HG03060 (cell line): ENCODE measurements at regions not wholly inside any gene's neighbourhood (a gene's known extent, or its start where the extent isn't known, plus 50 kb on each side); places are given as distances from the start of the nearest gene placed in this dataset.

Experiments
- ATAC-seq: cut with Tn5 transposase; IDR thresholded peaks from one replicate; pipeline ENCODE4 v1.9.1; 2021; ENCODE audit warnings: low read depth, moderate number of reproducible peaks; ENCODE audit not compliant: unreplicated experiment

- no peak for ATAC-seq
These were observed 153.8 kb upstream of the HABP2 start for GRCh38 chr10:113399065-113399464.

GRCh38 chr10:113402602-113403001 lies 150.3 kb upstream of the HABP2 start:
- no peak for ATAC-seq

- ATAC-seq = no peak
These were observed 145.6 kb upstream of the HABP2 start for GRCh38 chr10:113407218-113407617.

GRCh38 chr10:113409175-113409574 lies 143.7 kb upstream of the HABP2 start:
- no peak for ATAC-seq

GRCh38 chr10:113410618-113411017 lies 142.2 kb upstream of the HABP2 start:
- no peak for ATAC-seq

GRCh38 chr10:113411456-113411855 lies 141.4 kb upstream of the HABP2 start:
- no peak for ATAC-seq

GRCh38 chr10:113412161-113412560 lies 140.7 kb upstream of the HABP2 start:
- ATAC-seq = no peak

GRCh38 chr10:113414543-113414942 lies 138.3 kb upstream of the HABP2 start:
- ATAC-seq = no peak

- no peak for ATAC-seq
These were observed 137.6 kb upstream of the HABP2 start for GRCh38 chr10:113415246-113415645.

GRCh38 chr10:113420057-113420732 lies 132.7 kb upstream of the HABP2 start:
- no peak for ATAC-seq

GRCh38 chr10:113420733-113421675 lies 131.8 kb upstream of the HABP2 start:
- no peak for ATAC-seq

- ATAC-seq = no peak
These were observed 130.5 kb upstream of the HABP2 start for GRCh38 chr10:113422371-113422770.

- ATAC-seq = no peak
These were observed 128.7 kb upstream of the HABP2 start for GRCh38 chr10:113423981-113424721.

- no peak for ATAC-seq
These were observed 127.8 kb upstream of the HABP2 start for GRCh38 chr10:113425008-113425407.

- no peak for ATAC-seq
These were observed 127.3 kb upstream of the HABP2 start for GRCh38 chr10:113425541-113425951.

- no peak for ATAC-seq
These were observed 126.5 kb upstream of the HABP2 start for GRCh38 chr10:113426181-113426877.

GRCh38 chr10:113427236-113427735 lies 125.6 kb upstream of the HABP2 start:
- no peak for ATAC-seq

GRCh38 chr10:113427811-113428558 lies 124.9 kb upstream of the HABP2 start:
- no peak for ATAC-seq

- no peak for ATAC-seq
These were observed 122.0 kb upstream of the HABP2 start for GRCh38 chr10:113430634-113431397.
